Suprapubic skin (tissue), 4 donors: ENCODE measurements at regions not wholly inside any gene's neighbourhood (a gene's known extent, or its start where the extent isn't known, plus 50 kb on each side); places are given as distances from the start of the nearest gene placed in this dataset.

Experiments used
- DNase-seq, 2 donors: peaks; one replicate each; pipeline ENCODE4 v3.0.0-alpha.2; 2019; ENCODE audit warnings: low spot score in 2 of 2
- H3K27ac ChIP-seq: fragments of 200-600 bp; sonication (generic); one replicate; pipeline ENCODE4 v1.5.1; 2019
- H3K27me3 ChIP-seq: fragments of 200-600 bp; sonication (generic); one replicate; pipeline ENCODE4 v1.5.1; 2019
- H3K36me3 ChIP-seq: fragments of 200-600 bp; sonication (generic); one replicate; pipeline ENCODE4 v1.5.1; 2019
- H3K4me1 ChIP-seq: fragments of 200-600 bp; sonication (generic); one replicate; pipeline ENCODE4 v1.5.1; 2019
- H3K4me3 ChIP-seq: fragments of 200-600 bp; sonication (generic); one replicate; pipeline ENCODE4 v1.5.1; 2019; ENCODE audit warnings: mild to moderate bottlenecking
- H3K9me3 ChIP-seq: fragments of 200-600 bp; sonication (generic); one replicate; pipeline ENCODE4 v1.5.1; 2019
- EP300 ChIP-seq: sonication (generic); formaldehyde crosslinking; IDR thresholded peaks from one replicate; pipeline ENCODE4 v1.6.1; 2017; ENCODE audit warnings: antibody characterized with exemption
- POLR2A ChIP-seq, 2 donors: fragments of 450-650 bp; IDR thresholded peaks; one replicate each; pipeline ENCODE4 v1.6.1; 2017; ENCODE audit warnings: antibody characterized with exemption in 2 of 2, mild to moderate bottlenecking in 2 of 2, moderate library complexity in 2 of 2
- POLR2AphosphoS5 ChIP-seq, 3 donors: sonication (generic); formaldehyde crosslinking; IDR thresholded peaks; one replicate each; pipeline ENCODE4 v1.6.1; 2017; ENCODE audit warnings: antibody characterized with exemption in 3 of 3
- WGBS: methylation state at CpG from one replicate; pipeline ENCODE4 v1.1.5; 2018; 5-methylcytosine and 5-hydroxymethylcytosine counted together
- TF ChIP-seq, protein P1 (sequence below), 2 donors: fragments of 200-600 bp in 1 of 2; fragments of 450-650 bp in 1 of 2; sonication (generic) in 1 of 2; IDR thresholded peaks; one replicate each; pipeline ENCODE4 v1.5.1; 2016 to 2019; ENCODE audit warnings: antibody characterized with exemption in 2 of 2, mild to moderate bottlenecking in 1 of 2, moderate library complexity in 1 of 2

GRCh38 chr6:2441601-2442475 lies 196.4 kb upstream of the GMDS start:
- H3K36me3 ChIP-seq, result no peaks in the 10 kb centered on the region
- H3K27me3 ChIP-seq, result no peaks in the 10 kb centered on the region
- no peaks in the 10 kb centered on the region for H3K4me1 ChIP-seq
- H3K4me3 ChIP-seq, result no peak overlapping the region
- no peak for DNase-seq
- 73% methylated on average over 5 of the region's 5 CpGs for WGBS
- H3K27ac ChIP-seq, result no peak overlapping the region
- H3K9me3 ChIP-seq, result no peaks in the 10 kb centered on the region
- TF ChIP-seq EP300 (no peak), POLR2A (IDR thresholded peaks at IDR 0.05) (no peak), POLR2AphosphoS5 (IDR thresholded peaks at IDR 0.05) (no peak)
- TF ChIP-seq, protein P1, sequence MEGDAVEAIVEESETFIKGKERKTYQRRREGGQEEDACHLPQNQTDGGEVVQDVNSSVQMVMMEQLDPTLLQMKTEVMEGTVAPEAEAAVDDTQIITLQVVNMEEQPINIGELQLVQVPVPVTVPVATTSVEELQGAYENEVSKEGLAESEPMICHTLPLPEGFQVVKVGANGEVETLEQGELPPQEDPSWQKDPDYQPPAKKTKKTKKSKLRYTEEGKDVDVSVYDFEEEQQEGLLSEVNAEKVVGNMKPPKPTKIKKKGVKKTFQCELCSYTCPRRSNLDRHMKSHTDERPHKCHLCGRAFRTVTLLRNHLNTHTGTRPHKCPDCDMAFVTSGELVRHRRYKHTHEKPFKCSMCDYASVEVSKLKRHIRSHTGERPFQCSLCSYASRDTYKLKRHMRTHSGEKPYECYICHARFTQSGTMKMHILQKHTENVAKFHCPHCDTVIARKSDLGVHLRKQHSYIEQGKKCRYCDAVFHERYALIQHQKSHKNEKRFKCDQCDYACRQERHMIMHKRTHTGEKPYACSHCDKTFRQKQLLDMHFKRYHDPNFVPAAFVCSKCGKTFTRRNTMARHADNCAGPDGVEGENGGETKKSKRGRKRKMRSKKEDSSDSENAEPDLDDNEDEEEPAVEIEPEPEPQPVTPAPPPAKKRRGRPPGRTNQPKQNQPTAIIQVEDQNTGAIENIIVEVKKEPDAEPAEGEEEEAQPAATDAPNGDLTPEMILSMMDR (IDR thresholded peaks at IDR 0.05), result no peak

- TF ChIP-seq POLR2AphosphoS5 (IDR thresholded peaks at IDR 0.05), result no peak
- TF ChIP-seq, protein P1 (IDR thresholded peaks at IDR 0.05), result no peak
- TF ChIP-seq EP300, result no peak
- TF ChIP-seq POLR2A (IDR thresholded peaks at IDR 0.05), result no peak
- H3K4me3 ChIP-seq, result no peak overlapping the region
- no peaks in the 10 kb centered on the region for H3K9me3 ChIP-seq
- H3K36me3 ChIP-seq, result no peaks in the 10 kb centered on the region
- no peaks in the 10 kb centered on the region for H3K4me1 ChIP-seq
- H3K27ac ChIP-seq, result no peak overlapping the region
- no peak for DNase-seq
- H3K27me3 ChIP-seq, result no peaks in the 10 kb centered on the region
These were observed 195.1 kb upstream of the GMDS start for GRCh38 chr6:2440516-2440915.

DNA sequence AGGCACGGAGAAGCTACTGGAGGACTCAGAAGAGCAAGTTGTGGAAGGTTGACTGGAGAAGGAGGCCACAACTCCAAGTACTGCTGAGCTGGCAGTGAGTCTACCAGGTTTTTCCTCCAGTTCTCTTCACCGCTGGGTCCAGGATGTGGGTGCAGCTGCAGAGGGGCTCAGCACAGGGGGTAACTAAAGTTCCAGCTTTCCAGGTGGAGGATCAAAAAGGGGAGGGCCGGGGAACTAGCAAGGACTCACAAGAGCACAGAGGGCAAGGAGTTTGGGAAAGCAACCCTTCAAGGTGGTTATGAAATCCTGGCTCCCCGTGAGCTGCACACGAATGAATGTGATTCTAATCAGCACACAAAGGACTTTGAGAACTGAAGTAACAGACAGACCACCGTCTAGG lies 194.2 kb upstream of the GMDS start:
- DNase-seq, result peak in 1 of 2 donors; percentile 60
- 83% methylated on average over 6 of the region's 6 CpGs for WGBS
- H3K36me3 ChIP-seq, result no peaks in the 10 kb centered on the region
- no peak overlapping the region for H3K4me3 ChIP-seq
- no peak overlapping the region for H3K27ac ChIP-seq
- no peaks in the 10 kb centered on the region for H3K27me3 ChIP-seq
- TF ChIP-seq, protein P1 (IDR thresholded peaks at IDR 0.05), result no peak
- TF ChIP-seq EP300 (no peak), POLR2AphosphoS5 (IDR thresholded peaks at IDR 0.05) (no peak), POLR2A (IDR thresholded peaks at IDR 0.05) (no peak)
- no peaks in the 10 kb centered on the region for H3K9me3 ChIP-seq
- H3K4me1 ChIP-seq, result no peaks in the 10 kb centered on the region

DNA sequence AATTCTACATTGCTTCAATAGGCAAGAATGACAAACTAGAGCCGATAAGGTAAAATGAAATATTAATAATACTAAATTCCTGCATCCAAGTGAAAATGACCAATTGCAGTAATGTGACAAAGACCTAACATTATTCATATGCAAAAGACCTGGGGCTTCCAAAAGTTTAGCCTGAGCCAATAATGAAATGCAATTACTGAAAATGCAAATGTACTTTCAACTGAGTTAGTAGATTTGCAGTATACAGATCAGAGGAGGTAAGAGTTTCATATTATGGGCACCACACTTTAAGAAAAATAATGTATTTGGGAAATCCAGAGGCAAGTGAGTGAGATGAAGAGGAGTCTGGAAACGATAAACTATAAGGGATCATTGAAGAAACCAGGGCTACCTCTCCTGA lies 193.7 kb upstream of the GMDS start:
- no peaks in the 10 kb centered on the region for H3K4me1 ChIP-seq
- H3K36me3 ChIP-seq, result no peaks in the 10 kb centered on the region
- H3K9me3 ChIP-seq, result no peaks in the 10 kb centered on the region
- H3K4me3 ChIP-seq, result no peak overlapping the region
- no peak for DNase-seq
- TF ChIP-seq POLR2A (IDR thresholded peaks at IDR 0.05) (no peak), EP300 (no peak), POLR2AphosphoS5 (IDR thresholded peaks at IDR 0.05) (no peak)
- TF ChIP-seq, protein P1 (IDR thresholded peaks at IDR 0.05), result no peak
- H3K27ac ChIP-seq, result no peak overlapping the region
- WGBS, result 83% methylated on average over 2 of the region's 2 CpGs
- H3K27me3 ChIP-seq, result no peaks in the 10 kb centered on the region

DNA sequence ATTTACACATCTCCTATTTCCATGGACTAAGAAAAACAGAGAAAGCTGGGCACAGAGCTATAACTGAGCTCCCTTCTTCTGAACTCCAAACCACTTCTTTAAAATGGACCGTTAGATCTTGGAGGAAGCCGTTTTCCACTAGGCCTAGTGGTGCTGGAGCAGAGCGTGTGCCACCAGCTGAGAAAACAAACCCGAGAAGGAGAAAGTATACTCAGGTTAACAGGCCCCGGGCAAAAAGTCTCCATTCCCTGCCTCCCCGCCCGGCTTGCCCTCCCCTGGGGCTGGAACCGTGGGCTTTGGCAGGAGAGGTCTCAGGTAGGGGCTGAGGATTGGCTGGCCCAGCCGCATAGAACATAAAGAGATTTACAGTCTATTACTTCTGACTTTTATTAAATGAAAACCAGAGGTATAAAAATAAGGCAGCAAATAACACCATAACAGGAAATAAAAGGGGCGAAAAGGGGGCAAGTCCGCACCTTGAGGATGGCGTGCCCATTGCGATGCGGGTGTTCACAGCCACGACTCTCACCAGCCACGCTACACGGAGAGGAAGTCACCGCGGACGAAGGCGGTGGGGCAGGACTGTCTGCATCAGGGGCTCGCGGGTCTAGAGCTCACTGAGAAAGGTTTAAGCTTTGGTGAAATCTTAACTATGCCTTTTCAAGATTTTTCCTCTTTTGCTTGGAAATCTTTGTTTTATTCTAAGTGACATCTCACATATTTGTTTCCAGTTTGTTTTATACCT lies 191.2 kb upstream of the GMDS start:
- DNase-seq, result peak in 1 of 2 donors; percentile 65
- no peaks in the 10 kb centered on the region for H3K9me3 ChIP-seq
- WGBS, result 92% methylated on average over 23 of the region's 23 CpGs
- H3K27ac ChIP-seq, result no peak overlapping the region
- no peak overlapping the region for H3K4me3 ChIP-seq
- H3K4me1 ChIP-seq, result no peaks in the 10 kb centered on the region
- TF ChIP-seq, protein P1 (IDR thresholded peaks at IDR 0.05), result no peak
- TF ChIP-seq EP300 (no peak), POLR2AphosphoS5 (IDR thresholded peaks at IDR 0.05) (no peak), POLR2A (IDR thresholded peaks at IDR 0.05) (no peak)
- no peaks in the 10 kb centered on the region for H3K36me3 ChIP-seq
- no peaks in the 10 kb centered on the region for H3K27me3 ChIP-seq
